GM23338 (cell line): ENCODE measurements at regions not wholly inside any gene's neighbourhood (a gene's known extent, or its start where the extent isn't known, plus 50 kb on each side); places are given as distances from the start of the nearest gene placed in this dataset.

ENCODE experiments used
- ATAC-seq: fragments of 200-7000 bp; cut with Tn5 transposase; 3 replicates; pipeline ENCODE4 v1.9.1; 2020
- DNase-seq: peaks from one replicate; pipeline ENCODE4 v3.0.0-alpha.2; 2015; ENCODE audit warnings: low spot score
- H2AFZ ChIP-seq: fragments of 200-600 bp; sonication (generic); 2 replicates; pipeline ENCODE4 v1.8.0; 2016; ENCODE audit warnings: antibody characterized with exemption, mild to moderate bottlenecking, moderate library complexity
- H3F3A ChIP-seq: fragments of 200-600 bp; sonication (generic); replicated peaks from 2 replicates; pipeline ENCODE4 v1.8.0; 2017; ENCODE audit warnings: antibody characterized with exemption, mixed run types, low read depth
- H3K27ac ChIP-seq: fragments of 200-600 bp; sonication (generic); 2 replicates; pipeline ENCODE4 v1.6.1; 2016; ENCODE audit warnings: low read depth
- H3K27me3 ChIP-seq: fragments of 200-600 bp; sonication (generic); 2 replicates; pipeline ENCODE4 v1.8.0; 2016; ENCODE audit warnings: mild to moderate bottlenecking, mixed run types, moderate library complexity; ENCODE audit not compliant: insufficient read depth
- H3K36me3 ChIP-seq: fragments of 200-600 bp; sonication (generic); 2 replicates; pipeline ENCODE4 v1.8.0; 2016; ENCODE audit warnings: mild to moderate bottlenecking; ENCODE audit not compliant: insufficient read depth
- H3K4me1 ChIP-seq: fragments of 200-600 bp; sonication (generic); 2 replicates; pipeline ENCODE4 v1.8.0; 2016; ENCODE audit warnings: mild to moderate bottlenecking, moderate library complexity; ENCODE audit not compliant: insufficient read depth
- H3K4me2 ChIP-seq: fragments of 200-600 bp; sonication (generic); 2 replicates; pipeline ENCODE4 v1.7.1; 2017; ENCODE audit warnings: mixed run types
- H3K4me3 ChIP-seq: fragments of 200-600 bp; sonication (generic); 2 replicates; pipeline ENCODE4 v1.6.1; 2016; ENCODE audit warnings: mixed run types
- H3K79me2 ChIP-seq: fragments of 200-600 bp; sonication (generic); replicated peaks from 2 replicates; pipeline ENCODE4 v1.8.0; 2017; ENCODE audit warnings: mild to moderate bottlenecking; ENCODE audit not compliant: insufficient read depth
- H3K9me2 ChIP-seq: fragments of 200-600 bp; sonication (generic); 2 replicates; pipeline ENCODE4 v1.8.0; 2017; ENCODE audit not compliant: insufficient read depth
- H4K20me1 ChIP-seq: fragments of 200-600 bp; sonication (generic); replicated peaks from 2 replicates; pipeline ENCODE4 v1.8.0; 2017; ENCODE audit warnings: mild to moderate bottlenecking; ENCODE audit not compliant: insufficient read depth
- H3K27ac Mint-ChIP-seq: 2 replicates; pipeline ENCODE4 v1.8.0; 2020; ENCODE audit warnings: inconsistent platforms, mild to moderate bottlenecking, moderate library complexity, mixed read lengths
- H3K27me3 Mint-ChIP-seq: 3 replicates; pipeline ENCODE4 v1.8.0; 2022; ENCODE audit warnings: low read depth, mild to moderate bottlenecking, moderate library complexity, mixed read lengths, inconsistent platforms; ENCODE audit not compliant: insufficient read depth, poor library complexity
- H3K36me3 Mint-ChIP-seq: 3 replicates; pipeline ENCODE4 v1.8.0; 2021; ENCODE audit warnings: low read depth, mild to moderate bottlenecking, inconsistent platforms, moderate library complexity, mixed read lengths
- H3K4me1 Mint-ChIP-seq: 3 replicates; pipeline ENCODE4 v1.8.0; 2020; ENCODE audit warnings: mild to moderate bottlenecking, inconsistent platforms, mixed read lengths
- H3K4me3 Mint-ChIP-seq: 3 replicates; pipeline ENCODE4 v1.8.0; 2021; ENCODE audit warnings: moderate library complexity, mild to moderate bottlenecking, inconsistent platforms, mixed read lengths
- H3K9me3 Mint-ChIP-seq: 3 replicates; pipeline ENCODE4 v1.8.0; 2020; ENCODE audit warnings: moderate library complexity, mild to moderate bottlenecking, inconsistent platforms, mixed read lengths
- CREB1 ChIP-seq: fragments of 250-450 bp; sonication (Bioruptor Pico); IDR thresholded peaks from 2 replicates; pipeline ENCODE4 v1.5.0; 2020; ENCODE audit warnings: low read depth, mild to moderate bottlenecking, moderate library complexity
- ETS1 ChIP-seq: IDR thresholded peaks from 2 replicates; pipeline ENCODE4 v1.6.1; 2016; ENCODE audit warnings: antibody characterized with exemption
- EZH2phosphoT487 ChIP-seq: fragments of 200-600 bp; sonication (generic); IDR thresholded peaks from one replicate; pipeline ENCODE4 v1.8.1; 2018; ENCODE audit warnings: antibody characterized with exemption; ENCODE audit not compliant: unreplicated experiment
- ZNF331 ChIP-seq: fragments of 250-450 bp; sonication (Bioruptor Pico); IDR thresholded peaks from 2 replicates; pipeline ENCODE4 v1.5.0; 2020; ENCODE audit warnings: low read depth, mild to moderate bottlenecking, moderate library complexity
- TF ChIP-seq, protein P1 (sequence below): fragments of 250-450 bp; sonication (Bioruptor Pico); IDR thresholded peaks from 2 replicates; pipeline ENCODE4 v1.5.0; 2020; ENCODE audit warnings: mild to moderate bottlenecking, moderate library complexity
- TF ChIP-seq, protein P2 (sequence below), 2 experiments: fragments of 200-600 bp in 1 of 2; sonication (generic) in 1 of 2; conservative IDR thresholded peaks; 2 replicates each; pipeline versions ENCODE4 v1.5.1 to v1.6.1; 2016 to 2017; ENCODE audit warnings: antibody characterized with exemption in 2 of 2, low read depth in 2 of 2, mild to moderate bottlenecking in 2 of 2, moderate library complexity in 1 of 2
- TF ChIP-seq, protein P3 (sequence below): IDR thresholded peaks from one replicate; pipeline ENCODE4 v1.6.1; 2018; ENCODE audit warnings: antibody characterized with exemption; ENCODE audit not compliant: unreplicated experiment

- Mint-ChIP-seq H3K4me3 (no peak overlapping the region), H3K9me3 (no peaks in the 10 kb centered on the region), H3K27ac (no peak overlapping the region), H3K4me1 (peaks cover 6% of the 10 kb centered on the region), H3K36me3 (no peaks in the 10 kb centered on the region), H3K27me3 (no peaks in the 10 kb centered on the region)
- H3K9me2 ChIP-seq = no peaks in the 10 kb centered on the region
- peaks cover 7% of the 10 kb centered on the region for H3K4me1 ChIP-seq
- ATAC-seq (no peak), DNase-seq (no peak)
- no peak overlapping the region for H3K27ac ChIP-seq
- H3K27me3 ChIP-seq = peaks cover 5% of the 10 kb centered on the region; the same call in 1 of the 2 replicates
- no peak overlapping the region for H3K4me3 ChIP-seq
- no peaks in the 10 kb centered on the region for H3K36me3 ChIP-seq
- H4K20me1 ChIP-seq = peaks cover 11% of the 10 kb centered on the region
- TF ChIP-seq, protein P1, sequence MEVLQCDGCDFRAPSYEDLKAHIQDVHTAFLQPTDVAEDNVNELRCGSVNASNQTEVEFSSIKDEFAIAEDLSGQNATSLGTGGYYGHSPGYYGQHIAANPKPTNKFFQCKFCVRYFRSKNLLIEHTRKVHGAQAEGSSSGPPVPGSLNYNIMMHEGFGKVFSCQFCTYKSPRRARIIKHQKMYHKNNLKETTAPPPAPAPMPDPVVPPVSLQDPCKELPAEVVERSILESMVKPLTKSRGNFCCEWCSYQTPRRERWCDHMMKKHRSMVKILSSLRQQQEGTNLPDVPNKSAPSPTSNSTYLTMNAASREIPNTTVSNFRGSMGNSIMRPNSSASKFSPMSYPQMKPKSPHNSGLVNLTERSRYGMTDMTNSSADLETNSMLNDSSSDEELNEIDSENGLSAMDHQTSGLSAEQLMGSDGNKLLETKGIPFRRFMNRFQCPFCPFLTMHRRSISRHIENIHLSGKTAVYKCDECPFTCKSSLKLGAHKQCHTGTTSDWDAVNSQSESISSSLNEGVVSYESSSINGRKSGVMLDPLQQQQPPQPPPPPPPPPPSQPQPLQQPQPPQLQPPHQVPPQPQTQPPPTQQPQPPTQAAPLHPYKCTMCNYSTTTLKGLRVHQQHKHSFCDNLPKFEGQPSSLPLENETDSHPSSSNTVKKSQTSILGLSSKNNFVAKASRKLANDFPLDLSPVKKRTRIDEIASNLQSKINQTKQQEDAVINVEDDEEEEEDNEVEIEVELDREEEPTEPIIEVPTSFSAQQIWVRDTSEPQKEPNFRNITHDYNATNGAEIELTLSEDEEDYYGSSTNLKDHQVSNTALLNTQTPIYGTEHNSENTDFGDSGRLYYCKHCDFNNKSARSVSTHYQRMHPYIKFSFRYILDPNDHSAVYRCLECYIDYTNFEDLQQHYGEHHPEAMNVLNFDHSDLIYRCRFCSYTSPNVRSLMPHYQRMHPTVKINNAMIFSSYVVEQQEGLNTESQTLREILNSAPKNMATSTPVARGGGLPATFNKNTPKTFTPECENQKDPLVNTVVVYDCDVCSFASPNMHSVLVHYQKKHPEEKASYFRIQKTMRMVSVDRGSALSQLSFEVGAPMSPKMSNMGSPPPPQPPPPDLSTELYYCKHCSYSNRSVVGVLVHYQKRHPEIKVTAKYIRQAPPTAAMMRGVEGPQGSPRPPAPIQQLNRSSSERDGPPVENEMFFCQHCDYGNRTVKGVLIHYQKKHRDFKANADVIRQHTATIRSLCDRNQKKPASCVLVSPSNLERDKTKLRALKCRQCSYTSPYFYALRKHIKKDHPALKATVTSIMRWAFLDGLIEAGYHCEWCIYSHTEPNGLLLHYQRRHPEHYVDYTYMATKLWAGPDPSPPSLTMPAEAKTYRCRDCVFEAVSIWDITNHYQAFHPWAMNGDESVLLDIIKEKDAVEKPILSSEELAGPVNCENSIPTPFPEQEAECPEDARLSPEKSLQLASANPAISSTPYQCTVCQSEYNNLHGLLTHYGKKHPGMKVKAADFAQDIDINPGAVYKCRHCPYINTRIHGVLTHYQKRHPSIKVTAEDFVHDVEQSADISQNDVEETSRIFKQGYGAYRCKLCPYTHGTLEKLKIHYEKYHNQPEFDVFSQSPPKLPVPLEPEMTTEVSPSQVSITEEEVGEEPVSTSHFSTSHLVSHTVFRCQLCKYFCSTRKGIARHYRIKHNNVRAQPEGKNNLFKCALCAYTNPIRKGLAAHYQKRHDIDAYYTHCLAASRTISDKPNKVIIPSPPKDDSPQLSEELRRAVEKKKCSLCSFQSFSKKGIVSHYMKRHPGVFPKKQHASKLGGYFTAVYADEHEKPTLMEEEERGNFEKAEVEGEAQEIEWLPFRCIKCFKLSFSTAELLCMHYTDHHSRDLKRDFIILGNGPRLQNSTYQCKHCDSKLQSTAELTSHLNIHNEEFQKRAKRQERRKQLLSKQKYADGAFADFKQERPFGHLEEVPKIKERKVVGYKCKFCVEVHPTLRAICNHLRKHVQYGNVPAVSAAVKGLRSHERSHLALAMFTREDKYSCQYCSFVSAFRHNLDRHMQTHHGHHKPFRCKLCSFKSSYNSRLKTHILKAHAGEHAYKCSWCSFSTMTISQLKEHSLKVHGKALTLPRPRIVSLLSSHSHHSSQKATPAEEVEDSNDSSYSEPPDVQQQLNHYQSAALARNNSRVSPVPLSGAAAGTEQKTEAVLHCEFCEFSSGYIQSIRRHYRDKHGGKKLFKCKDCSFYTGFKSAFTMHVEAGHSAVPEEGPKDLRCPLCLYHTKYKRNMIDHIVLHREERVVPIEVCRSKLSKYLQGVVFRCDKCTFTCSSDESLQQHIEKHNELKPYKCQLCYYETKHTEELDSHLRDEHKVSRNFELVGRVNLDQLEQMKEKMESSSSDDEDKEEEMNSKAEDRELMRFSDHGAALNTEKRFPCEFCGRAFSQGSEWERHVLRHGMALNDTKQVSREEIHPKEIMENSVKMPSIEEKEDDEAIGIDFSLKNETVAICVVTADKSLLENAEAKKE = no peak
- TF ChIP-seq EZH2phosphoT487 = no peak
- TF ChIP-seq, protein P2, sequence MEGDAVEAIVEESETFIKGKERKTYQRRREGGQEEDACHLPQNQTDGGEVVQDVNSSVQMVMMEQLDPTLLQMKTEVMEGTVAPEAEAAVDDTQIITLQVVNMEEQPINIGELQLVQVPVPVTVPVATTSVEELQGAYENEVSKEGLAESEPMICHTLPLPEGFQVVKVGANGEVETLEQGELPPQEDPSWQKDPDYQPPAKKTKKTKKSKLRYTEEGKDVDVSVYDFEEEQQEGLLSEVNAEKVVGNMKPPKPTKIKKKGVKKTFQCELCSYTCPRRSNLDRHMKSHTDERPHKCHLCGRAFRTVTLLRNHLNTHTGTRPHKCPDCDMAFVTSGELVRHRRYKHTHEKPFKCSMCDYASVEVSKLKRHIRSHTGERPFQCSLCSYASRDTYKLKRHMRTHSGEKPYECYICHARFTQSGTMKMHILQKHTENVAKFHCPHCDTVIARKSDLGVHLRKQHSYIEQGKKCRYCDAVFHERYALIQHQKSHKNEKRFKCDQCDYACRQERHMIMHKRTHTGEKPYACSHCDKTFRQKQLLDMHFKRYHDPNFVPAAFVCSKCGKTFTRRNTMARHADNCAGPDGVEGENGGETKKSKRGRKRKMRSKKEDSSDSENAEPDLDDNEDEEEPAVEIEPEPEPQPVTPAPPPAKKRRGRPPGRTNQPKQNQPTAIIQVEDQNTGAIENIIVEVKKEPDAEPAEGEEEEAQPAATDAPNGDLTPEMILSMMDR (conservative IDR thresholded peaks at IDR 0.05; ENCODE audit: low read depth in 2 of 2) = no peak
- no peak for TF ChIP-seq CREB1 (CRISPR knock-in tag)
- no peak for TF ChIP-seq ZNF331
- TF ChIP-seq, protein P3, sequence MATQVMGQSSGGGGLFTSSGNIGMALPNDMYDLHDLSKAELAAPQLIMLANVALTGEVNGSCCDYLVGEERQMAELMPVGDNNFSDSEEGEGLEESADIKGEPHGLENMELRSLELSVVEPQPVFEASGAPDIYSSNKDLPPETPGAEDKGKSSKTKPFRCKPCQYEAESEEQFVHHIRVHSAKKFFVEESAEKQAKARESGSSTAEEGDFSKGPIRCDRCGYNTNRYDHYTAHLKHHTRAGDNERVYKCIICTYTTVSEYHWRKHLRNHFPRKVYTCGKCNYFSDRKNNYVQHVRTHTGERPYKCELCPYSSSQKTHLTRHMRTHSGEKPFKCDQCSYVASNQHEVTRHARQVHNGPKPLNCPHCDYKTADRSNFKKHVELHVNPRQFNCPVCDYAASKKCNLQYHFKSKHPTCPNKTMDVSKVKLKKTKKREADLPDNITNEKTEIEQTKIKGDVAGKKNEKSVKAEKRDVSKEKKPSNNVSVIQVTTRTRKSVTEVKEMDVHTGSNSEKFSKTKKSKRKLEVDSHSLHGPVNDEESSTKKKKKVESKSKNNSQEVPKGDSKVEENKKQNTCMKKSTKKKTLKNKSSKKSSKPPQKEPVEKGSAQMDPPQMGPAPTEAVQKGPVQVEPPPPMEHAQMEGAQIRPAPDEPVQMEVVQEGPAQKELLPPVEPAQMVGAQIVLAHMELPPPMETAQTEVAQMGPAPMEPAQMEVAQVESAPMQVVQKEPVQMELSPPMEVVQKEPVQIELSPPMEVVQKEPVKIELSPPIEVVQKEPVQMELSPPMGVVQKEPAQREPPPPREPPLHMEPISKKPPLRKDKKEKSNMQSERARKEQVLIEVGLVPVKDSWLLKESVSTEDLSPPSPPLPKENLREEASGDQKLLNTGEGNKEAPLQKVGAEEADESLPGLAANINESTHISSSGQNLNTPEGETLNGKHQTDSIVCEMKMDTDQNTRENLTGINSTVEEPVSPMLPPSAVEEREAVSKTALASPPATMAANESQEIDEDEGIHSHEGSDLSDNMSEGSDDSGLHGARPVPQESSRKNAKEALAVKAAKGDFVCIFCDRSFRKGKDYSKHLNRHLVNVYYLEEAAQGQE = no peak
- no peak for TF ChIP-seq ETS1
- H3K79me2 ChIP-seq = peaks cover 61% of the 10 kb centered on the region
- H2AFZ ChIP-seq = no peak overlapping the region
- H3K4me2 ChIP-seq = no peak overlapping the region
- no peaks in the 10 kb centered on the region for H3F3A ChIP-seq
Observed at GRCh38 chr13:50073340-50073739, 58.1 kb downstream of the KCNRG start.
